GM19324 (cell line): ENCODE measurements at regions not wholly inside any gene's neighbourhood (a gene's known extent, or its start where the extent isn't known, plus 50 kb on each side); places are given as distances from the start of the nearest gene placed in this dataset.

Experiments used
- ATAC-seq: cut with Tn5 transposase; IDR thresholded peaks from one replicate; pipeline ENCODE4 v1.9.1; 2021; ENCODE audit warnings: mild to moderate bottlenecking, moderate library complexity; ENCODE audit not compliant: unreplicated experiment, low FRiP score

GRCh38 chr18:77439888-77440287, 190.2 kb downstream of the GALR1 start:
- no peak for ATAC-seq

DNA sequence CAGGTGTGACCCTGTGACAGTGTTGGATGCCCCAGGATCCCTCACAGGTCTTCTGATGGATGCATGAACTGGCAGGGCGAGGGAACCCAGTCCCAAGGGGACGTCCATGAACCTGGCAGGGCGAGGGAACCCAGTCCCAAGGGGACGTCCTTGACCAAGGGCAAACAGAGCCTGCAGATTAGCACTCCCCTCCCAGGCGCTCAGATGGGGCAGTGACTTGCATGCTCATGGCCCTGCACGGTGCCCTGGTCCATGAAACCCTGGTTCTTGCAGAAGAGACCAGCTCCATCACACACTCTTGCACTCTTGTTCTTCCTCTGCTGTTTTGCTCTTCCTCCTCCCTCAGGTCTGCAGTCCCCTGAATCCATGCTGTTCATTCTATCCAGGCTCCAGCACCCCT, 192.7 kb downstream of the GALR1 start:
- ATAC-seq: no peak

GRCh38 chr18:77444385-77444784, 194.7 kb downstream of the GALR1 start:
- ATAC-seq: no peak

GRCh38 chr18:77448046-77448445, 198.4 kb downstream of the GALR1 start:
- ATAC-seq: no peak

DNA sequence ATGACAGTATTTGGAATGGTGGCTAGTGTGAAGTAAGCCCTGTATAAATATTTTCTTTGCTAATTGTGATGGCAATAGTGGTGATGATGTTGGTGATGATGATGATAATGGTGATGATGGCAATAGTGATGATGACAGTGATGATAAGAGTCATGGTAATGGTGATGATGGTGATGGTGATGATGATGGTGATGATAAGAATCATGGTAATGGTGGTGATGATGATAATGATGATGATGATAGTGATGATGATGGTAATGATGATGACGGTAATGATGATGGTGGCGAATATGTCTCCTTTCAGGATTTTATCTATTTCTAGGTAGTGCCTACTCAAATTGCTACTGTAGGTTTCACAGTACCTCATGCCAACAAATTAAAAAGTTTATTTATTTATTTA, 205.4 kb downstream of the GALR1 start:
- ATAC-seq: no peak

GRCh38 chr18:77457681-77458080, 208.0 kb downstream of the GALR1 start:
- no peak for ATAC-seq

DNA sequence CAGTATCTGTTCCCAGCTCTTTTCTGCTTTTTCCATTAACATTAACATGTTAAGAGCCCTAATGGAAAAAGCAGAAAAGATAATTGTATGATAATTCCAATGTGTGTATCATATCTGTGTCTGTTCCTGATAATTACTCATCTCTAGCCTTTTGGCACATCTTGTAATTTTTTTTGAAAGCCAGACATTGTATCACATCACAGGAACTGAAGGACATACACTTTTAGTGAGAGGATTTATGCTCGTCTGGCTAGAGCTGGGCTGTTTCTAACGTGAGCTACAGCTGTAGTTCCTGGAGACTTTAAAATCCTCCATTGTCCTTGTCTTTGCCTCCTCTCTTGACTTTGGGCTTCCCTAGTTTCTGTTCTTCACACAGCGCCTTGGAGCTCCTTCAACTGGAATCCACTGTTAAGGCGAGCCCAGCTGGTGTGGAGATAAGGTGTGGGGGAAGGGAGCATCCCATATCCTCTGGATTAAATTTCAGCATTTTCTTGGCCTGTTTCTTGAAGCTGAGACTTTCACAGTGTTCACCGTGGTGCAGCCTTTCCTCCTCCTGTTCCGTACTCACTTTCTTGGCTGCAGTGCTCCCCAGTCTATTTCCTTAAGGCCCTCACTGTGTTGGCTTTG, 211.5 kb downstream of the GALR1 start:
- ATAC-seq: no peak

DNA sequence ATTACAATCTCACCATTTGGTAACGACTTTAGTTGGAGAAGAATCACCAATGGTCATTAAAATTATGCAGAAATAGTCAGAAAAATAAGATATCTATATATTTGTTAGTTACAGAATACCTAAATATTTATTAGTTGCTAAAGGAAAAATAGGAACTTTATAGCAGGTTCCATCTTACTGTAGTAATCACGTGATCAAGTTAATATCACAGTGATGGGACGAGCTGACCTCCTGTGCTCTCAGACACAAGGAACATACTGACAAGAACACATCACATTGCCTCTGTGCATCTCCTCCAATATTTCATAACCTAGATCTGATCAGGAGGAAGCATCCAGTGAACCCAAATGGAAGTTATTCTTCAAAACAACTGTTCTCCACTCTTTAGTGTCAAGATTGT, 215.3 kb downstream of the GALR1 start:
- no peak for ATAC-seq

- no peak for ATAC-seq
Measured at GRCh38 chr18:77466890-77467289, 217.2 kb downstream of the GALR1 start.

DNA sequence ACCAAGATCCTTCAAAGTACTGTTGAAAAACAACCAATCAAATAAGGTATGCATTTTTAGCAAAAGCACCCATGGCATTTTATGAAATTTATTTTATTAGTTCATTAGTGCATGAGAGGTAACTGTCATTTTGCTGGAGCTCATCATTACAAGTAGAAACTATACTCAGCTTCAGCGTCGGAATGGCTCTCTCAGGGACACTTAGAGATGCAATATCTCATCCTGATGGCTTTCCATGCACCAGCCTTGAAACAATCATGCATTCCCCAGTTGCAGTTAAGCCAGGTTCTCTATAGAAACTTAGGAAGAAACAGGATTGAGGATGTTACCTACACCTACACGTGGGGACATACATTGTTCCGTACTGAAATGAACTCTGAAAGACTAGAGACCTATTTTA, 219.5 kb downstream of the GALR1 start:
- no peak for ATAC-seq

GRCh38 chr18:77470569-77471413, 221.1 kb downstream of the GALR1 start:
- no peak for ATAC-seq

- no peak for ATAC-seq
Measured at GRCh38 chr18:77472509-77472908, 222.9 kb downstream of the GALR1 start.

DNA sequence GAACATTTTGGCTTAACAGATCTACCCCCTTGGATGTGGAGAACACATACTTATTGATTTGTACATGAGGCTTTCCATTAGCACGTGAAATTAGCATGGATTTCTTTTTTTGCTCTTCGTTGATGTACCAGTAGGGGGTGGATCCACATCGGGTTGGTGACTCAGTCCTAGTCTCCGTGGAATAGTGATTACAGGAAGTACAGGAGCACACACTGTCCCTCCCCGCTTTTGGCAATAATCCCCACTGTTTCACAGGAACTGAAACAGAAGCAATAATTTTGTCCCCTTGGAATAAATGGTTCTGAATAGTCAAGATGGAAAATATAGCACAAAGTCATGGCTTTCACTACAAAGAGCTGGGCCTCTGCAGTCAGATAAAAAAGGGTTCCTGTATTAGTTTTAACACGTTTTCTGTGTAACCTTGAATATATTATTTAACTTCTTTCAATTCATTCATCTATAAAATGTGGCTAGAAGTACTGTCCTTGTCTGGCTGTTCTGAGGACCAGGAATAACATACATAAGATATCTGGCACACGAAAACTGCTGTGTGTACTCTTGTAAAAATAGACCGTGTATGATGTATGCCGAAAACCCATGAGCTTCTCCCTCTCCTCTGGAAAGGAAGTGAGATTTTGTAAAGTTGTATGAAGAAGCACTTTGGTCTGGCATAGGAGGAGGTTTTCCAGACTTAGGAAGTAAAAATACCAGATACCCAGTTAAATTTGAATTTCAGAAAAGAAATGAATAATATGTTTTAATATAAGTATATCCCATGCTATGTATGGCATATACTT, 229.2 kb downstream of the GALR1 start:
- no peak for ATAC-seq

DNA sequence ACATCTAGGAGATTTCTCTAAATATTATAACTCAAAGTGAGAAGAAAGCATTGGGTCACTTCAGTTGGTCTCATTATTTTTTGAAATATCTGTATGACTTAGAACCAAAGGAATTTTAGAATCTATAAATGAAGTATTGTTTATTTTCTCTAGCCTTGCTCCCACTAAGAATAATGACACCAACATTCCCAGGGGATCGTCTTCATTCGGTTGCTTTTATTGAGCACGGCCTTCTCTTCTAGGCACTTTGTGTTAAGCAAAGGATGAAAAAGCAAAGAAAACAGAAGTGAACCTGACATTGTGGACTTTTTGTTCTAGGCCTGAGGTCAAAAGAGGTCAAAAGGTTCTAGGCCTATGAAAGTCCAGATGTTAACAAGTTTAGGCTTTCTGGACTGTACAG, 231.9 kb downstream of the GALR1 start:
- no peak for ATAC-seq

GRCh38 chr18:77482190-77483085, 232.8 kb downstream of the GALR1 start:
- no peak for ATAC-seq

GRCh38 chr18:77486985-77487384, 237.3 kb downstream of the GALR1 start:
- ATAC-seq: no peak

GRCh38 chr18:77487951-77488740, 238.5 kb downstream of the GALR1 start:
- ATAC-seq: no peak

DNA sequence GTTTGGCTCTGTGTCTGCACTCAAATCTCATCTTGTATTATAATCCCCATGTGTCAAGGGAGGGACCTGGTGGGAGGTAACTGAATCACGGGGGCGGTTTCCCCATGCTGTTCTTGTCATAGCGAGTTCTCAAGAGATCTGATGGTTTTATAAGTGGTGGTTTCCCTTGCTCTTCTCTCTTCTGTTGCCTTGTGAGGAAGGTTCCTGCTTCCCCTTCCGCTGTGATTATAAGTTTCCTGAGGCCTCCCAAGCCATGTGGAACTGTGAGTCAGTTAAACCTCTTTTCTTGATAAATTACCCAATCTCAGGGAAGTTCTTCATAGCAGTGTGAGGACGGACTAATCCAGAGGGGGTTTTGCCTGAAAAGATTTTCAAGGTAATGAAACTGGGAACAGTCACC, 245.4 kb downstream of the GALR1 start:
- ATAC-seq: no peak

GRCh38 chr18:77495982-77496690, 246.5 kb downstream of the GALR1 start:
- no peak for ATAC-seq
